Glomerular visceral epithelial cell (primary cell): ENCODE measurements at regions not wholly inside any gene's neighbourhood (a gene's known extent, or its start where the extent isn't known, plus 50 kb on each side); places are given as distances from the start of the nearest gene placed in this dataset.

Source experiments
- DNase-seq: peaks from one replicate; pipeline ENCODE4 v3.0.0-alpha.2; 2016; ENCODE audit errors: extremely low spot score

GRCh38 chr2:6459138-6459537, 406.6 kb downstream of the CMPK2 start:
- no peak for DNase-seq

- DNase-seq: no peak
Measured at GRCh38 chr2:6470518-6470917, 395.2 kb downstream of the CMPK2 start.

- DNase-seq: no peak
Measured at GRCh38 chr2:6471419-6471818, 394.3 kb downstream of the CMPK2 start.

- no peak for DNase-seq
Measured at GRCh38 chr2:6474161-6475140, 391.3 kb downstream of the CMPK2 start.

- DNase-seq: no peak
Measured at GRCh38 chr2:6475155-6475940, 390.4 kb downstream of the CMPK2 start.

GRCh38 chr2:6480514-6480913, 385.2 kb downstream of the CMPK2 start:
- DNase-seq: no peak

- no peak for DNase-seq
Measured at GRCh38 chr2:6482256-6482655, 383.5 kb downstream of the CMPK2 start.

- DNase-seq: no peak
Measured at GRCh38 chr2:6487765-6488164, 377.9 kb downstream of the CMPK2 start.

GRCh38 chr2:6492573-6492972, 373.1 kb downstream of the CMPK2 start:
- no peak for DNase-seq

GRCh38 chr2:6493266-6493665, 372.4 kb downstream of the CMPK2 start:
- DNase-seq: no peak

- no peak for DNase-seq
Measured at GRCh38 chr2:6493669-6494068, 372.0 kb downstream of the CMPK2 start.

- no peak for DNase-seq
Measured at GRCh38 chr2:6495466-6495865, 370.2 kb downstream of the CMPK2 start.

GRCh38 chr2:6496376-6496775, 369.3 kb downstream of the CMPK2 start:
- DNase-seq: no peak

GRCh38 chr2:6497048-6497447, 368.7 kb downstream of the CMPK2 start:
- no peak for DNase-seq

GRCh38 chr2:6498841-6499240, 366.9 kb downstream of the CMPK2 start:
- DNase-seq: no peak

GRCh38 chr2:6499691-6500090, 366.0 kb downstream of the CMPK2 start:
- DNase-seq: no peak

GRCh38 chr2:6506361-6506794, 359.3 kb downstream of the CMPK2 start:
- no peak for DNase-seq

- no peak for DNase-seq
Measured at GRCh38 chr2:6506859-6507258, 358.8 kb downstream of the CMPK2 start.

- DNase-seq: no peak
Measured at GRCh38 chr2:6510532-6510931, 355.2 kb downstream of the CMPK2 start.

GRCh38 chr2:6512589-6512988, 353.1 kb downstream of the CMPK2 start:
- no peak for DNase-seq

- no peak for DNase-seq
Measured at GRCh38 chr2:6516674-6517073, 349.0 kb downstream of the CMPK2 start.

- DNase-seq: no peak
Measured at GRCh38 chr2:6518361-6518760, 347.3 kb downstream of the CMPK2 start.

- DNase-seq: no peak
Measured at GRCh38 chr2:6523476-6523875, 342.2 kb downstream of the CMPK2 start.
